Body of pancreas (tissue), 4 donors: ENCODE measurements at regions not wholly inside any gene's neighbourhood (a gene's known extent, or its start where the extent isn't known, plus 50 kb on each side); places are given as distances from the start of the nearest gene placed in this dataset.

Source experiments
- CTCF ChIP-seq, 7 experiments: fragments of 450-650 bp in 4 of 7; fragments of 200-600 bp in 3 of 7; sonication (generic) in 3 of 7; IDR thresholded peaks; one replicate each; pipeline ENCODE4 v1.5.1; 2016 to 2019; ENCODE audit warnings: antibody characterized with exemption in 7 of 7
- POLR2A ChIP-seq, 3 donors: fragments of 450-650 bp; IDR thresholded peaks; one replicate each; pipeline ENCODE4 v1.6.1; 2016; ENCODE audit warnings: antibody characterized with exemption in 3 of 3, mild to moderate bottlenecking in 2 of 3

GRCh38 chr5:35513612-35514011, 104.1 kb upstream of the SPEF2 start:
- no peak for TF ChIP-seq CTCF (IDR thresholded peaks at IDR 0.05)
- no peak for TF ChIP-seq POLR2A (IDR thresholded peaks at IDR 0.05)
